ENCODE measurements at regions not wholly inside any gene's neighbourhood (a gene's known extent, or its start where the extent isn't known, plus 50 kb on each side); places are given as distances from the start of the nearest gene placed in this dataset.

DNA sequence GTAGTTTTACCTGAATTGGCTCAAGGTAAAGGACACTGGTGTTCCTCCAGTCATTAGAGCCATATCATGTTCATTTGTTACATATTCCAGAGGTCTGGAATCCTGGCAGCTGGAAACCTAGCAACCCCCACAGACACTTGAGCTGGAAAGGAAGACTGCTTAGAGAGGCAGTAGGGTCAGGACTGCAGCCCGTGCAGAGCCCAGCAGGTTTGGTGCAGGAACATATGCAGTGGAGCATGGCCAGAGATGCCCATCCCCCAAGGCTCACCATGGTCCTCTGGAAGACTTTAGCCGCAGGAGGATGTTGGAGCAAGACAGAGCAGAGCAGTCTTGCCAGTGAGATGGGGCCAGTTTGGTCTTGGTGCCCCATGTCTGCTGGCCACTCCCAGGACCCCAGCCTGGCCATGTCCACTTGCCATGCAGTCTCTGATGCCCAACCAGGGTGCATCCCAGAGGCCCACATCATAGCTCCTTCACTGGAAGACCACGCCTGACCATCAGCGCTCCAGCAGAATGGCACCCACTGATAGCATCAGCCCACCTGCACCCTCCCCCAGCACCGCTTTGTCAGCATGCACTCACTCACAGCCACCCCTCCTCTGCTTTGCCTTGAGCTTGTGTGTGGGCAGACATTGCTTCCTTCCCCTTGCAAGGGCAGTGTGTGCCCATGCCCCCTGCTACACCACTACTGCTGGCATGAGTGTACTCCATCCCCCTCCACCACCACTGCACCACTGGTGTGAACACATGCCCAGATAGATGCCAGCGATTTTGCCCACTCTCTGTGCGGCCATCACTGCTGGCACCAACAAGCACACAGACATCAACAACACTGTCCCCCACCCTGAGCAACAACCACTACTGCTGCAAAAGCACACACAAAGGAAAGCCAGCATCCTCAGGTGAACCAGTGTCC, 190.3 kb upstream of the SPOCK3 start:
- TF ChIP-seq, protein P1, sequence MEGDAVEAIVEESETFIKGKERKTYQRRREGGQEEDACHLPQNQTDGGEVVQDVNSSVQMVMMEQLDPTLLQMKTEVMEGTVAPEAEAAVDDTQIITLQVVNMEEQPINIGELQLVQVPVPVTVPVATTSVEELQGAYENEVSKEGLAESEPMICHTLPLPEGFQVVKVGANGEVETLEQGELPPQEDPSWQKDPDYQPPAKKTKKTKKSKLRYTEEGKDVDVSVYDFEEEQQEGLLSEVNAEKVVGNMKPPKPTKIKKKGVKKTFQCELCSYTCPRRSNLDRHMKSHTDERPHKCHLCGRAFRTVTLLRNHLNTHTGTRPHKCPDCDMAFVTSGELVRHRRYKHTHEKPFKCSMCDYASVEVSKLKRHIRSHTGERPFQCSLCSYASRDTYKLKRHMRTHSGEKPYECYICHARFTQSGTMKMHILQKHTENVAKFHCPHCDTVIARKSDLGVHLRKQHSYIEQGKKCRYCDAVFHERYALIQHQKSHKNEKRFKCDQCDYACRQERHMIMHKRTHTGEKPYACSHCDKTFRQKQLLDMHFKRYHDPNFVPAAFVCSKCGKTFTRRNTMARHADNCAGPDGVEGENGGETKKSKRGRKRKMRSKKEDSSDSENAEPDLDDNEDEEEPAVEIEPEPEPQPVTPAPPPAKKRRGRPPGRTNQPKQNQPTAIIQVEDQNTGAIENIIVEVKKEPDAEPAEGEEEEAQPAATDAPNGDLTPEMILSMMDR (IDR thresholded peaks at IDR 0.05): no peak
- TF ChIP-seq POLR2A (IDR thresholded peaks at IDR 0.05) (no peak), POLR2AphosphoS5 (IDR thresholded peaks at IDR 0.05) (no peak)
